ENCODE measurements at regions not wholly inside any gene's neighbourhood (a gene's known extent, or its start where the extent isn't known, plus 50 kb on each side); places are given as distances from the start of the nearest gene placed in this dataset.

DNA sequence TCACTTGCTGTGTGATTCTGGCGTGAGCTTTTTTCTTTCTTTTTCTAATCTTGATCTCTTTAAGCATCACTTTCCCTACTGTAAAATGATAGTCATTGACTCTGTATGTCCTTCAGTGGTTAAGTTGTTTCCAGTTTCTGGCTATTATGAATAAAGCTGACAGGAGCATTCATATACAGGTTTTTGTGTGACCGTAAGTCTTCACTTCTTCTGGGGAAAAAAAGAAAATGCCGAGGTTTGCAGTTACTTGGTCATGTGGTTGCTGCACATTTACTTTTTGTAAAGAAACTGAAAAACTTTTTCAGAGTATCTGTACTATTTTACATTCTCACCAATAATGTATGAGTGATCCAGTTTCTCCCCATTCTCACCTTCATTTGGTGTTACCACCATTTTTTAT lies 247.4 kb upstream of the RBMS3 start:
- no peak for TF ChIP-seq POLR2A (IDR thresholded peaks at IDR 0.05)
- TF ChIP-seq, protein P1, sequence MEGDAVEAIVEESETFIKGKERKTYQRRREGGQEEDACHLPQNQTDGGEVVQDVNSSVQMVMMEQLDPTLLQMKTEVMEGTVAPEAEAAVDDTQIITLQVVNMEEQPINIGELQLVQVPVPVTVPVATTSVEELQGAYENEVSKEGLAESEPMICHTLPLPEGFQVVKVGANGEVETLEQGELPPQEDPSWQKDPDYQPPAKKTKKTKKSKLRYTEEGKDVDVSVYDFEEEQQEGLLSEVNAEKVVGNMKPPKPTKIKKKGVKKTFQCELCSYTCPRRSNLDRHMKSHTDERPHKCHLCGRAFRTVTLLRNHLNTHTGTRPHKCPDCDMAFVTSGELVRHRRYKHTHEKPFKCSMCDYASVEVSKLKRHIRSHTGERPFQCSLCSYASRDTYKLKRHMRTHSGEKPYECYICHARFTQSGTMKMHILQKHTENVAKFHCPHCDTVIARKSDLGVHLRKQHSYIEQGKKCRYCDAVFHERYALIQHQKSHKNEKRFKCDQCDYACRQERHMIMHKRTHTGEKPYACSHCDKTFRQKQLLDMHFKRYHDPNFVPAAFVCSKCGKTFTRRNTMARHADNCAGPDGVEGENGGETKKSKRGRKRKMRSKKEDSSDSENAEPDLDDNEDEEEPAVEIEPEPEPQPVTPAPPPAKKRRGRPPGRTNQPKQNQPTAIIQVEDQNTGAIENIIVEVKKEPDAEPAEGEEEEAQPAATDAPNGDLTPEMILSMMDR (IDR thresholded peaks at IDR 0.05): no peak
